Cardiac muscle cell (in vitro differentiated cells and primary cell): ENCODE measurements at regions not wholly inside any gene's neighbourhood (a gene's known extent, or its start where the extent isn't known, plus 50 kb on each side); places are given as distances from the start of the nearest gene placed in this dataset.

Experiments used
- DNase-seq, 2 donors: peaks; one replicate each; pipeline versions ENCODE4 v3.0.0 to v3.0.0-alpha.2; 2010 to 2017; ENCODE audit warnings: low read depth in 1 of 2, low spot score in 1 of 2
- H3K27ac ChIP-seq: fragments of 200-600 bp; sonication (generic); 2 replicates; pipeline ENCODE4 v1.5.1; 2016
- H3K27me3 ChIP-seq: fragments of 200-600 bp; sonication (generic); 2 replicates; pipeline ENCODE4 v1.6.0; 2016; ENCODE audit warnings: control low read depth
- H3K36me3 ChIP-seq: fragments of 200-600 bp; sonication (generic); 2 replicates; pipeline ENCODE4 v1.5.1; 2016; ENCODE audit warnings: control low read depth
- H3K4me1 ChIP-seq: fragments of 200-600 bp; sonication (generic); 2 replicates; pipeline ENCODE4 v1.8.1; 2017; ENCODE audit warnings: low read depth, mild to moderate bottlenecking, mixed run types
- H3K4me3 ChIP-seq: fragments of 200-600 bp; sonication (generic); 2 replicates; pipeline ENCODE4 v1.5.1; 2016; ENCODE audit warnings: mild to moderate bottlenecking
- H3K9me3 ChIP-seq: fragments of 200-600 bp; sonication (generic); 2 replicates; pipeline ENCODE4 v1.5.1; 2017; ENCODE audit warnings: low read depth, mild to moderate bottlenecking, control low read depth
- CTCF ChIP-seq: IDR thresholded peaks from 2 replicates; pipeline ENCODE4 v1.5.1; 2012; ENCODE audit warnings: low read depth, mild to moderate bottlenecking, low read length

GRCh38 chr6:85016726-85017125 is 252.3 kb upstream of the TBX18 start:
- Histone ChIP-seq H3K4me3 (no peak overlapping the region), H3K27ac (no peak overlapping the region), H3K36me3 (no peaks in the 10 kb centered on the region), H3K4me1 (no peaks in the 10 kb centered on the region), H3K9me3 (no peaks in the 10 kb centered on the region), H3K27me3 (no peaks in the 10 kb centered on the region)
- DNase-seq = no peak
- TF ChIP-seq CTCF = no peak

GRCh38 chr6:85015396-85015990 is 251.1 kb upstream of the TBX18 start:
- no peak overlapping the region for H3K27ac ChIP-seq
- TF ChIP-seq CTCF = peak; percentile 97
- H3K4me3 ChIP-seq = no peak overlapping the region
- DNase-seq = peak; percentile 71 to 89
- no peaks in the 10 kb centered on the region for H3K4me1 ChIP-seq
- no peaks in the 10 kb centered on the region for H3K36me3 ChIP-seq
- H3K9me3 ChIP-seq = no peaks in the 10 kb centered on the region
- no peaks in the 10 kb centered on the region for H3K27me3 ChIP-seq

GRCh38 chr6:85010865-85011264 is 246.5 kb upstream of the TBX18 start:
- no peaks in the 10 kb centered on the region for H3K9me3 ChIP-seq
- H3K4me3 ChIP-seq = no peak overlapping the region
- no peaks in the 10 kb centered on the region for H3K36me3 ChIP-seq
- TF ChIP-seq CTCF = no peak
- no peak overlapping the region for H3K27ac ChIP-seq
- no peaks in the 10 kb centered on the region for H3K27me3 ChIP-seq
- H3K4me1 ChIP-seq = no peaks in the 10 kb centered on the region
- no peak for DNase-seq

GRCh38 chr6:85008296-85009009 is 244.1 kb upstream of the TBX18 start:
- DNase-seq = peak in 1 of 2 donors; percentile 70
- no peaks in the 10 kb centered on the region for H3K27me3 ChIP-seq
- H3K4me1 ChIP-seq = no peaks in the 10 kb centered on the region
- no peak for TF ChIP-seq CTCF
- H3K27ac ChIP-seq = no peak overlapping the region
- no peak overlapping the region for H3K4me3 ChIP-seq
- no peaks in the 10 kb centered on the region for H3K9me3 ChIP-seq
- H3K36me3 ChIP-seq = no peaks in the 10 kb centered on the region

- TF ChIP-seq CTCF = no peak
- no peak overlapping the region for H3K27ac ChIP-seq
- DNase-seq = no peak
- no peak overlapping the region for H3K4me3 ChIP-seq
- no peaks in the 10 kb centered on the region for H3K27me3 ChIP-seq
- no peaks in the 10 kb centered on the region for H3K9me3 ChIP-seq
- H3K4me1 ChIP-seq = no peaks in the 10 kb centered on the region
- no peaks in the 10 kb centered on the region for H3K36me3 ChIP-seq
These were observed 242.0 kb upstream of the TBX18 start for GRCh38 chr6:85006362-85006761.
